ENCODE measurements at regions not wholly inside any gene's neighbourhood (a gene's known extent, or its start where the extent isn't known, plus 50 kb on each side); places are given as distances from the start of the nearest gene placed in this dataset.

DNA sequence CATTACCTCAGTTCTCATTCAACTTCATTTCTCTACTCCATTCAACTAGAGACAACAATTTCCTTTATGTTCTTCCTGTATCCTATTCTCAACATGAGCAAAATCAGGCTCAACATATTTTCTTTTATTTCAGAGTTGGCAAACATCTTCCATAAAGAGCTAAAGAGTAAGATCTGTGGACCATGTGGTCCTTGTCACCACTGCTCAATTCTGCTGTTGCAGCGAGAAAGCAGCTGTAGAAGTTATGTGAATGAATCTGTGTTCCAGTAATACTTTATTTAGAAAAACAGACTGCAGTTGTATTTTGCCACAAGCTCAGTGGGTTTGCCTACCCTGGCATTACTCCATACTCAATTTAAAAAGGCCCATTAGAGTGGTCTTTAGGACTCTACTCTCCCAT is 2057.3 kb downstream of the ARAP2 start:
- TF ChIP-seq CTCF (IDR thresholded peaks at IDR 0.05) (no peak), POLR2A (IDR thresholded peaks at IDR 0.05) (no peak)
